ENCODE measurements at regions not wholly inside any gene's neighbourhood (a gene's known extent, or its start where the extent isn't known, plus 50 kb on each side); places are given as distances from the start of the nearest gene placed in this dataset.

DNA sequence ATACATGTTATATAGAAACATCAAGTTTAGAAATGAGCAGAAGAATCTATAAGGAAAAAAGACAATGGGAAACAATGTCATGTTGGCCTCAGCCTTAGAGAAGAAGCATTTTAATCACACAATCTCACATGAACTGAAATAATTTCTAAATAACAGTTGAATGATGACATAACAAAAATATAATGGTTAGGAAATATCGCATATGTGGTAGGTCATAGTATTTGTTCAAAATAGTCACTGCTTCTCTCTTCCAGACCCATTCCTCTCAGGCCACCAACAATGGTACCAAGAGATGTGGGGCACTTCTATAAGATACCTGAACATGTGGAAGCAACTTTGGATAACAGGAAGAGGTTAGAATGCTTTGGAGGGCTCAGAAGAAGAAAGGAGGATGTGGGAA is 195.7 kb upstream of the PDZRN3 start:
- no peak for TF ChIP-seq POLR2AphosphoS5 (IDR thresholded peaks at IDR 0.05; ENCODE audit: low read depth, low read length)
- TF ChIP-seq POLR2A (IDR thresholded peaks at IDR 0.05; ENCODE audit: low read depth, low read length) = no peak
- no peak for TF ChIP-seq TAF1 (IDR thresholded peaks at IDR 0.05; ENCODE audit: low read depth, low read length)
- no peak for TF ChIP-seq SPI1 (IDR thresholded peaks at IDR 0.05; ENCODE audit: low read depth, low read length)
- no peak for TF ChIP-seq PAX5 (IDR thresholded peaks at IDR 0.05; ENCODE audit: insufficient read depth, low read length, severe bottlenecking)

All from GM12891 (cell line).